Neuronal stem cell (in vitro differentiated cells): ENCODE measurements at regions not wholly inside any gene's neighbourhood (a gene's known extent, or its start where the extent isn't known, plus 50 kb on each side); places are given as distances from the start of the nearest gene placed in this dataset.

Source experiments
- DNase-seq: peaks from one replicate; pipeline ENCODE4 v3.0.0-alpha.2; 2013; ENCODE audit warnings: low spot score
- H2AFZ ChIP-seq: one replicate; pipeline ENCODE4 v1.6.1; 2013; ENCODE audit warnings: mild to moderate bottlenecking, low read length, inconsistent platforms
- H2AK5ac ChIP-seq: 2 replicates; pipeline ENCODE4 v1.6.1; 2013; ENCODE audit warnings: low read depth, mild to moderate bottlenecking, inconsistent platforms, low read length, moderate library complexity, mixed read lengths
- H2BK120ac ChIP-seq: 2 replicates; pipeline ENCODE4 v1.6.1; 2013; ENCODE audit warnings: low read depth, mild to moderate bottlenecking, inconsistent platforms, low read length, moderate library complexity, mixed read lengths
- H2BK12ac ChIP-seq: one replicate; pipeline ENCODE4 v1.6.1; 2013; ENCODE audit warnings: low read length, inconsistent platforms
- H2BK15ac ChIP-seq: 2 replicates; pipeline ENCODE4 v1.6.1; 2013; ENCODE audit warnings: mild to moderate bottlenecking, low read length, inconsistent platforms, mixed read lengths
- H2BK5ac ChIP-seq: one replicate; pipeline ENCODE4 v1.6.1; 2013; ENCODE audit warnings: inconsistent platforms, mild to moderate bottlenecking, low read length, moderate library complexity
- H3K14ac ChIP-seq: one replicate; pipeline ENCODE4 v1.6.1; 2013; ENCODE audit warnings: low read length, inconsistent platforms
- H3K18ac ChIP-seq: 2 replicates; pipeline ENCODE4 v1.6.1; 2013; ENCODE audit warnings: low read length, inconsistent platforms
- H3K23ac ChIP-seq: 2 replicates; pipeline ENCODE4 v1.6.1; 2013; ENCODE audit warnings: low read depth, mild to moderate bottlenecking, mixed read lengths, low read length, inconsistent platforms; ENCODE audit not compliant: poor library complexity
- H3K27ac ChIP-seq: replicated peaks from 3 replicates; pipeline ENCODE4 v1.5.1; 2013; ENCODE audit warnings: low read length, inconsistent platforms
- H3K27me3 ChIP-seq, 3 experiments: 2 replicates each; pipeline ENCODE4 v1.6.1; 2013; ENCODE audit warnings: low read length in 3 of 3, mild to moderate bottlenecking in 2 of 3, inconsistent platforms in 1 of 3, low read depth in 1 of 3, mixed read lengths in 1 of 3, moderate library complexity in 1 of 3; ENCODE audit not compliant: control insufficient read depth in 3 of 3, insufficient read depth in 3 of 3
- H3K36me3 ChIP-seq, 2 donors: replicated peaks in 1 of 2; 2 replicates each; pipeline ENCODE4 v1.6.1; 2013; ENCODE audit warnings: low read length in 2 of 2; ENCODE audit not compliant: control insufficient read depth in 2 of 2, insufficient read depth in 2 of 2
- H3K4ac ChIP-seq: 2 replicates; pipeline ENCODE4 v1.6.1; 2013; ENCODE audit warnings: inconsistent platforms, mild to moderate bottlenecking, low read length, moderate library complexity
- H3K4me1 ChIP-seq, 2 donors: 1 replicate in 1 of 2; 2 replicates in 1 of 2; pipeline ENCODE4 v1.6.1; 2013; ENCODE audit warnings: low read length in 2 of 2, low read depth in 1 of 2; ENCODE audit not compliant: control insufficient read depth in 2 of 2, insufficient read depth in 1 of 2
- H3K4me2 ChIP-seq: one replicate; pipeline ENCODE4 v1.6.1; 2013; ENCODE audit warnings: mild to moderate bottlenecking, low read length, inconsistent platforms; ENCODE audit not compliant: insufficient read depth, poor library complexity, severe bottlenecking
- H3K4me3 ChIP-seq, 2 donors: 2 replicates each; pipeline ENCODE4 v1.5.1; 2013; ENCODE audit warnings: low read length in 2 of 2, mild to moderate bottlenecking in 2 of 2, inconsistent platforms in 1 of 2, moderate library complexity in 1 of 2
- H3K79me1 ChIP-seq: one replicate; pipeline ENCODE4 v1.6.1; 2013; ENCODE audit warnings: low read depth, mild to moderate bottlenecking, inconsistent platforms, low read length, moderate library complexity
- H3K9ac ChIP-seq: one replicate; pipeline ENCODE4 v1.6.1; 2013; ENCODE audit warnings: mild to moderate bottlenecking, low read depth, low read length, inconsistent platforms; ENCODE audit not compliant: poor library complexity
- H3K9me3 ChIP-seq, 2 donors: replicated peaks in 1 of 2; 2 replicates each; pipeline versions ENCODE3 to v1.6.1; 2013; ENCODE audit warnings: low read length in 2 of 2, mild to moderate bottlenecking in 2 of 2, inconsistent platforms in 1 of 2, low read depth in 1 of 2, mixed read lengths in 1 of 2, moderate library complexity in 1 of 2; ENCODE audit not compliant: control insufficient read depth in 2 of 2, insufficient read depth in 1 of 2
- H4K8ac ChIP-seq: one replicate; pipeline ENCODE4 v1.6.1; 2013; ENCODE audit warnings: low read depth, mild to moderate bottlenecking, inconsistent platforms, low read length, moderate library complexity
- H4K91ac ChIP-seq: one replicate; pipeline ENCODE4 v1.6.1; 2013; ENCODE audit warnings: low read length, low read depth, mild to moderate bottlenecking, inconsistent platforms; ENCODE audit not compliant: poor library complexity
- WGBS, 2 donors: extraction: QIAGEN DNeasy Blood & Tissue Kit; methylation state at CpG; one replicate each; pipeline ENCODE4 v1.1.7; 2013; ENCODE audit warnings: missing lambda C conversion rate in 2 of 2, mixed read lengths in 1 of 2; ENCODE audit not compliant: insufficient read length in 2 of 2, insufficient replicate concordance in 1 of 2; ENCODE audit errors: extremely low coverage in 2 of 2; 5-methylcytosine and 5-hydroxymethylcytosine counted together

- Histone ChIP-seq H4K91ac (no peak overlapping the region), H3K79me1 (no peaks in the 10 kb centered on the region), H3K4me3 (no peak overlapping the region), H3K23ac (no peak overlapping the region), H3K4ac (no peak overlapping the region), H3K36me3 (no peaks in the 10 kb centered on the region), H3K14ac (no peak overlapping the region), H3K9ac (no peak overlapping the region), H2BK12ac (no peak overlapping the region), H3K27me3 (no peaks in the 10 kb centered on the region), H3K9me3 (peaks cover 2 to 4% of the 10 kb centered on the region in 2 donors), H4K8ac (no peak overlapping the region), H2AK5ac (no peak overlapping the region), H2BK5ac (no peak overlapping the region), H3K4me2 (no peak overlapping the region), H2AFZ (no peak overlapping the region), H3K18ac (no peak overlapping the region), H2BK15ac (no peak overlapping the region), H3K4me1 (peaks cover 7 to 11% of the 10 kb centered on the region in 2 donors), H2BK120ac (no peak overlapping the region), H3K27ac (no peak overlapping the region)
- no CpG with 5 or more reads among the region's 2 CpGs for WGBS, 2 donors
- no peak for DNase-seq
Measured at GRCh38 chr15:96051598-96051997, 278.9 kb upstream of the NR2F2 start.

GRCh38 chr15:96052154-96052553 is 278.3 kb upstream of the NR2F2 start:
- H2BK5ac ChIP-seq = no peak overlapping the region
- H2AFZ ChIP-seq = peak overlapping the region; percentile 55
- H4K8ac ChIP-seq = no peak overlapping the region
- no peak overlapping the region for H3K23ac ChIP-seq
- no peak overlapping the region for H3K18ac ChIP-seq
- H3K9ac ChIP-seq = no peak overlapping the region
- no peak overlapping the region for H3K4ac ChIP-seq
- no peak overlapping the region for H2BK12ac ChIP-seq
- H3K14ac ChIP-seq = no peak overlapping the region
- peaks cover 2 to 4% of the 10 kb centered on the region in 2 donors for H3K9me3 ChIP-seq
- H3K4me3 ChIP-seq = no peak overlapping the region
- H3K27ac ChIP-seq = no peak overlapping the region
- no peak overlapping the region for H4K91ac ChIP-seq
- no peak overlapping the region for H2BK120ac ChIP-seq
- H3K79me1 ChIP-seq = no peaks in the 10 kb centered on the region
- WGBS, 2 donors = no CpG with 5 or more reads among the region's 4 CpGs
- no peaks in the 10 kb centered on the region for H3K27me3 ChIP-seq
- no peak overlapping the region for H2BK15ac ChIP-seq
- H3K4me2 ChIP-seq = peak overlapping the region; percentile 77
- peaks cover 5 to 7% of the 10 kb centered on the region in 2 donors for H3K4me1 ChIP-seq
- no peaks in the 10 kb centered on the region for H3K36me3 ChIP-seq
- no peak overlapping the region for H2AK5ac ChIP-seq
- DNase-seq = no peak

GRCh38 chr15:96052572-96053030 is 277.9 kb upstream of the NR2F2 start:
- Histone ChIP-seq H2AFZ (peak overlapping the region; percentile 55), H3K9me3 (peaks cover 2 to 4% of the 10 kb centered on the region in 2 donors), H4K8ac (no peak overlapping the region), H3K23ac (no peak overlapping the region), H3K18ac (peak overlapping the region; percentile 86), H2BK12ac (peak overlapping the region; percentile 65), H3K4ac (no peak overlapping the region), H3K27me3 (no peaks in the 10 kb centered on the region), H3K27ac (no peak overlapping the region), H3K4me2 (peak overlapping the region; percentile 77), H3K4me3 (no peak overlapping the region), H3K14ac (no peak overlapping the region), H2BK15ac (peak overlapping the region; percentile 16), H2BK120ac (no peak overlapping the region), H3K79me1 (no peaks in the 10 kb centered on the region), H3K9ac (no peak overlapping the region), H4K91ac (no peak overlapping the region), H2AK5ac (no peak overlapping the region), H3K4me1 (peaks cover under 1 to 7% of the 10 kb centered on the region in 2 donors), H3K36me3 (no peaks in the 10 kb centered on the region), H2BK5ac (peak overlapping the region; percentile 33)
- no CpG with 5 or more reads among the region's 18 CpGs for WGBS, 2 donors
- DNase-seq = peak; percentile 40

GRCh38 chr15:96053031-96053780 is 277.3 kb upstream of the NR2F2 start:
- peak overlapping the region; percentile 77 for H3K4me2 ChIP-seq
- no peak overlapping the region for H3K14ac ChIP-seq
- H2AFZ ChIP-seq = peak overlapping the region; percentile 62
- H3K27me3 ChIP-seq = no peaks in the 10 kb centered on the region
- no peak overlapping the region for H3K4ac ChIP-seq
- H3K18ac ChIP-seq = peak overlapping the region; percentile 86
- peaks cover 2 to 4% of the 10 kb centered on the region in 2 donors for H3K9me3 ChIP-seq
- H3K4me3 ChIP-seq = peak overlapping the region in 1 of 2 donors; percentile 7
- H2BK120ac ChIP-seq = no peak overlapping the region
- no peaks in the 10 kb centered on the region for H3K79me1 ChIP-seq
- peak overlapping the region; percentile 65 for H2BK12ac ChIP-seq
- WGBS, 2 donors = no CpG with 5 or more reads among the region's 36 CpGs
- H2BK5ac ChIP-seq = peak overlapping the region; percentile 33
- H3K23ac ChIP-seq = no peak overlapping the region
- H3K9ac ChIP-seq = peak overlapping the region; percentile 22
- H4K91ac ChIP-seq = no peak overlapping the region
- H4K8ac ChIP-seq = no peak overlapping the region
- peak; percentile 30 for DNase-seq
- H2AK5ac ChIP-seq = no peak overlapping the region
- H3K4me1 ChIP-seq = peaks cover 0 to 7% of the 10 kb centered on the region in 2 donors
- no peak overlapping the region for H3K27ac ChIP-seq
- no peaks in the 10 kb centered on the region for H3K36me3 ChIP-seq
- peak overlapping the region; percentile 35 for H2BK15ac ChIP-seq
